NCI-H345 treated with DMSO at 0.1 percent for 48 hours (cell line): ENCODE measurements at regions not wholly inside any gene's neighbourhood (a gene's known extent, or its start where the extent isn't known, plus 50 kb on each side); places are given as distances from the start of the nearest gene placed in this dataset.
"Not testable (repeated sequence)": the region's sequence is repeated elsewhere in the genome, so short reads cannot be mapped to it uniquely, and the experiment has no call there.

Experiments
- DNase-seq: peaks from one replicate; lab custom pipeline; 2025; ENCODE audit not compliant: unreplicated experiment; lab: John Stamatoyannopoulos, UW

DNA sequence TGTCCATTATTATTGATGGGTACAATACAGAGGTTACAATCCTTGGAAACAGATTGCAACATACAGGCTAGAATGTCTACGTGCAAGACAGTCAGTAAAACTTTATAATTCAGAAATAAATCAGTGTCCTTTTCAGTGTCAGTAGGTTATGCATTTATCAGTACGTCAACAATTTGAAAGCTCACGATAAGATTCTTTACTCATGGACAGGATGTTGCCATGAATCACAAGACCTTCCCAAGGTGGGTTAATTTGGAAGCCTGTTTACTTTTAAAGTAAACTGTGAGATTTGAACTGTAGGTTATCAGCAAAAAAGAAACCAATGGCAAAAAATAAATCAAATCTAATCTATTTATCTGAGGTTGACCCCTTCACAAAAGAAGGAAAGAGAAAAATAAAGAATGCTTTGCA lies 243.9 kb upstream of the AGTR1 start:
- DNase-seq, result no peak

DNA sequence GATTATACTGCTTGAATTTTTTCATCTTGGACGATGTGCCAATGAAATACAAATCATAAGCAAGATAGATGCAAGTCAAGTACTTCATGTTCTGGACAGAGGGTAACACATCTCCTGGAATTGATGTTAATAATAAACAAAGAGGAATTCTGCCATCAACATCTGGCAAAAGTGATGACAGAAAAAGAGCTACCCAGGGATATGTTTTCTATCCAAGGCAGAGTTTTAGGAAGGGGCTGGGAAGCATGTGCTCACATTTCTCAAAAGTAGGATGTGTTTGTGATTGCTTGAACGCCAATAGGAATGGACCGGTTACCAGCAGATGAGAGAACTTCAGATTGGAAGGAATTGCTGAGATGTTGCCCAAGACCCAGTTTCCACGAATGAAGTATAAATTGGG lies 242.6 kb upstream of the AGTR1 start:
- no peak for DNase-seq

DNA sequence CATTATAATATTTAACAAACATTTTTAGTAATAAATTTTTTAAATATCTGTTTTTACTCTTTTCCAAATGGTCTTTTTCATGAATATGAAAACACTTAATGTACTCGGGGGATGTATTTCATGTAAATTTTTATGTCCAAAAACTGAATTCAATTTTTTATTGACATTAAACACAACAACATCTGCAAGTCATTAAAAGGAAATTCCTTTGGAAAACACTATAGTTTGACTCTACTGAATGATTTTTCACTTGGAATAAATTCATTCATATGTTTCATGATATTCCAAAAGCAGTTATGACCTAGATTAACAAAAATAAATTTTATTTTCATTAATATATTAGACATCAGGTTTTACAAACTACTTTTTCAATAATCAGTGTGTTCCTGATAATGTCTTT lies 239.8 kb upstream of the AGTR1 start:
- no peak for DNase-seq

DNA sequence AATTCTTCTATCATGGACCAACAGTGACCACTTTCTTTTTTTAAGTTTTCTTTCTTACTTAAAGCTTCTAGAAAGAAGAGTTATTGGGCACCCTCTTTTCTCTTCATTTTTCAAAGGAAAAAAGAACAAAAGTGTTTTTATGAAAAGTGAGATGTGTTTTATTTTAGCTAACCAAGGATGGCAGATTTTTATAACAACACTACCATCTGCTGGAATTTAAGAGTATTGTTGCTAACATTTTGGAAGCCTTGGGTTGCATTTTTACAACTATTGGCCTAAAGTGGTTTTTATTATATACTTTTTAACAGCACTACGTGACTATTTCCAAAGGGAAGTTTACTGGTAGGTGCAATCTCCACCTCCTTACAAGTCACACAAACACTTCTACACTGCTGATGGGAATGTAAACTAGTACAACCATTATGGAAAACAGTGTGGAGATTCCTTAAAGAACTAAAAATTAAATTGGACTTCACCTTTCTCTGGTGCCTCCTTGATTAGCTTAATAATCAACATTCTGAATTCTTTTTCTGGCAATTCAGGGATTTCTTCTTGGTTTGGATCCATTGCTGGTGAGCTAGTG lies 237.7 kb upstream of the AGTR1 start:
- DNase-seq, result no peak

DNA sequence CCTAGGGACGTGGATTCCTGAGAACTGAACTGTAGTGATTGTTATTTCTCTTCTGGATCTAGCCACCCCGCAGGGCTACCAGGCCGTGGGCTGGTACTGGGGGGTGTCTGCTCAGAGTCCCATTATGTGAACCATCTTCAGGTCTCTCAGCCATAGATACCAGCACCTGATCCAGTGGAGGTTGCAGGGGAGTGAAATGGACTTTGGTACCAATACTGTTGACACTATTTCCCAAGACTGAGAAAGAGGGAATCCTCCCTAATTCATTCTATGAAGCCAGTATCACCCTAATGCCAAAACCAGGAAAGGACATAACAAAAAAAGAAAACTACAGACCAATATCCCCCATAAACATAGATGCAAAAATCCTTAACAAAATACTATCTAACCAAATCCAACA lies 237.0 kb upstream of the AGTR1 start:
- DNase-seq, result no peak

DNA sequence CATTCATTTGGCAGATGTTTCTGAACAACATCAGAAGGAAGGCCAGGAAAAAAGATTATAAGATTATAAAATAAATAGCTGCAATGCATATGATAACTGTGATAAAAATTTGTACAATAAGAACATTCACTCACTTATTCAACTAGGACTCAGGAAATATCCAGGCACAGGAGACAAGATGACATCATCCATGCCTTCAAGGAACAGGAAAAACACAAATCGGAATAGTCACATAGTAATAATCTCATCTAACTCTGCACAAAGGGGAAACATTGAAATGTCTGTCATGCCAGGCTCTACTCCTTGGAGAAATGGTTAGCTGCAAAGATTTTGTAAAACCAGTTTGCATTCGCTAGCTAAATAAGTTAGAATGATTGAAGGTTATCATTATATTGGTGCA lies 233.5 kb upstream of the AGTR1 start:
- no peak for DNase-seq

DNA sequence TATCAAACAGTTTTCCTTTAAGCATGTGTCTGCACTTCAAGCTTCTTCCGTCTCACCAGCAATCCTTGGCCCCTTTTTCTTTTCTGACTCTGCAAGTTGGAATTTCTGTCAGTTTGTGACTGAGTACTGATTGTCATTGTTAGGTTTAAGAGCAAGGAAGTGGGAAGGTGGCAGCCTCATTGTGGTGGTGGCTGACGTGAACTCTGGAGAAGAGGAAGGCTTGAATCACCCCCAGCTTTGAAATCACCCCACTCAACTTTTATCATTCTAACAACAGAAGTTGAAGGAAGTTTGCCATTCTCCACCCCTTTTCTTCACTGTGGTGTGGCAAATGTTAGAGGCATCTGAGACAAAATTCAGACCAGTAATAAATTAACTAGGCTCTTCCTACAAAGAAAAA lies 231.6 kb upstream of the AGTR1 start:
- DNase-seq, result no peak

DNA sequence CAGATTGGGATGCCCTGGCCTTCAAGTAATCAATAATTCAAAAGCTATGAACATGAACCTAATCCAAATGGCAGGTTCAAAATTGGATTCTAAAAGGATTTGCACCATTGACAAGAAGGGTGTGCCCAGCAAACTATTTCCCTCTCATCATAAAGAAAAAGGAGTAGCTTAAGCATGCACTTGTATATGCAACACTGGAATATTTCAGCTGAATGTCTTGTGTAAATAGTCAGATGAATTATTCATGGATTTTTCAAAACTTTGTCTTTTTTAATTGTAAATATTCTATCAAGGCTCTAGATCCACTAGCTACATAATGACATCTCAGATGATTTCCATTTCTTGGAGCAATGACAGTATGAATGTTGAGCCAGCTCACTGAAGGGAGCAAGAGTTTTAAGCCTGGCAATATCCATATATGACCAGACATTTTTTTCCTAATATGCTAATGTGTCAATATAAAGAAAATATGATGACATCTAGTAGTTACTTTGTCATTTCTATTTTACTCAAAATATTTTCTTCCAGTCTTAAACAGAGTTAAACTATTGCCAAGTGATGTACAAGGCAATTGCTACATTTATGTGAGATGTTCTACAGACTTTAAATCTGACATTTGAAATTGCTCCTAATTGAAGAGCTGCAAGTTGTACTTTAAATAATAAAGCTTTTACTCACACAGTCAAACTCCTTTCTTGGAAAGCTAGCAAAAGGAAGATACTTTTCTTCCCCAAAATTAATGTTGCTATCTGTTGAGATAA lies 230.5 kb upstream of the AGTR1 start:
- DNase-seq, result no peak

DNA sequence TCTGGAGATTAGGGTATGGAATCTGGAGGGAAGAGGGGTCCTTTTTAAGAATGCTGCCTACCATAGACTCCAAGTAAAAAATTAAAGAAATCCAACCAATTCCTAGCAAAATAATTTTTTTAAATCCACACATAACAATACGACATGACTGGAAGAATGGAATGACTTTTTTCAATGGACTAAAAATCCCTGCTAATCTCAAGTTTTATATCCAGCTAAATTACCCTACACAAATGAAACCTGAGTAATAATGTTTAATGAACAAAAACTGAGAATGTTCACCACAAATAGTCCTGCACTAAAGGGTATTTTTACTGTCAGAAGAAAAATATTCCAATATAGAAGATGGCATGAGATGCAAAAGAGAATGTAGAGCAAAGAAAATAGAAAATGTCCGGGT lies 220.3 kb upstream of the AGTR1 start:
- DNase-seq, result no peak

DNA sequence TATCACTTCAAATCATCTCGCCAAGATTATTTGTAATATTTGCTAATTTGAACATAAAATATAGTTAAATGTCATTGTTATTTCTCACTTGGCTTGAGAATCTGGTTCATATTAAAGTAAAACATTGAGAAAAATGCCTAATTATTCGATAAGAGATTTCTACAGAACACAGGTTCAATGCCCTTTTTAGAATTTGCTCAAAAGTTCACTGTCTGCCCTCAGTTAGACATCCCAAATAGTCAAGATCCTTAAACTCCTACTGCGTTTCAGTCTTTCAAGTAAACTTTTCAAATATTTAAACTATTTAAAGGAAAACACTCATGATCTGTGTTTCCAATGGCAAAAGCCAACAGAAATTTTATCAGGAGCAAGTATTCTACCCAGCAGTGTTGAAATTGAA lies 204.1 kb upstream of the AGTR1 start:
- no peak for DNase-seq

DNA sequence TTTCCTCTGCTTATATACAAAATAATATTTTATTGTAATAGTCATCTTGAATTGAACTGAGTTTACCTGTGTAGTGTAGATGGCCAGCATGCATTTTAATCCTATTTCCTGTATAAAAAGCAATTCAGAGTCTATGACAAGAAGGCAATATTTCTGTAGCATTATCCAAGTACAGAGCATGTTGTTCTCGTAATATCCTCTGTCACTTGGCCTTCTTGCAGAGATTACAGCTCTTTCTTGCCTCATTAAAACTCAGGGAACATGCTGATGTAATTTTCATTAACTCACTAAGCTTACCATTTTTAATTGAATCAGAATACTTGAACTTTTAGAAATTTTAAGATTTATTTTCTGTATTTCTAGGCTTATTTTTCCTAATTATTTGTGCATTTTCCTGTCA lies 203.3 kb upstream of the AGTR1 start:
- no peak for DNase-seq

DNA sequence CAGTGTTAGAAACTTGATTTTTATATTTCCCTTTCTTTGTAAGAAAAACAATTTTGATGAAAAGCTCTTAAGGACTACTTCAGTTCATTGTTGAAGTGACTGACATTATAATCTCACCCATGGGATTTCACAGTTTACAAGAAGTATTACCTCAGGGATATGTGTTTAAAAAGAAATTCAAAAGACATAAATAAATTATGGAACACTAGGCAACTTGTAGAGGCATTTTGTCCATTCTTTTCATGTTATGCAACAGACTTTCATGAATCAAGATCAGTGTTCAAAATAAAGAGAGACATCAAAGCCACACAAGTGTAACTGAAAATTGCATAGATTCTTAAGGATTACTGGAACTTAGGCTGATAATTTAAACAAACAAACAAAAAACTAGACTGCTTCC lies 196.8 kb upstream of the AGTR1 start:
- DNase-seq, result no peak

DNA sequence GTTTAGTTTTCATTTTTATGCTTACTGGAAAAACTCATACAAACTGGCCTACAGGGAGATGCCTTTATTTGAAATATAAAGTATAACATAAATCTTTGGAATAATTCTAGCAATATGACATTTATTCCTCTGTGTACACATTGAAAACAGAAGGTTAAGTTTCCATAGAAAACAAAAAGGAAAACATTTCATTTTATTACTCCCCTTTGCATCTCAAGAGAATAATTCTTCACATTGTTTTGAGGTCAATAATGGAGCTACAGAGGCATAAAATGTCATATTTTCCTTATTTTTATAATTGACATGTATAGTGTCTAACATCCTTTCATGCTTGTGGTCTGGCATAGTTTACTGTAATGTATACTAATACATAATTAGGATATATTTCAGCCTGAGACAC lies 187.6 kb upstream of the AGTR1 start:
- no peak for DNase-seq

DNA sequence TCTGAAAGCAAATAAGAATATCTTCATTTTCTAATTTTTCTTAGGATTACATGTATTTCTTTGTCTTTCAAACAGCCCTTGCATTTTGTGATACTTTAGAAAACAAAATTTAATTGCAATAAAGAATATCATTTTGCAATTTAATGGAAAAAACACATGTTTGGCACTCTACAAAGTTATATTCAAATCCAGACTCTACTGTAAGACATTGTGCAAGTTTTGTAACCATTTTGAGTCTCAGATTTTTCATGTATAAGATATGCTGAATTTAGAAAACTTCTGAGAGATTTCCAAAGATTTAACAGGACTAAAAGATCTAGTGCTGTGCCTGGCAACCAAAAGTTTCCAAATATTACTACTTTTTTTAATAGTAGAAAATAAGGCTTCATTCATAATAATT lies 187.1 kb upstream of the AGTR1 start:
- no peak for DNase-seq

DNA sequence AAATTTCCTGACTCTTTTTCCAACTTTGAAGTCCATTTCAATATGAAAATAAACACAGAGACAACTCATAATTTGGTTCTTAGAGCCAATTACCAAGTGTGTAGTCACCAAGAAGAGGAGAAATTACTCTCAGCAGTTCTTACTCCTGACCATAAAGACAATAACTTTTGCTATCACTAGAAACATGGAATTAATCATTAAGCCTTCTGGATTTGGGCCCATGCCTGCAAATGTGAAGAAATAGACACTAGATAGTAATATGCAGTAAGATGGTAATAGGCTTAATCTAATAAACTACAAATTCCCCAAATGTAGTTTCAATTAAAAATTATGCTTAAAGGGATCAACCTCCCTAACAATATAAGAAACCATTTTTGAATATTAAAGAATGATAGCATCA lies 185.1 kb upstream of the AGTR1 start:
- DNase-seq, result no peak

DNA sequence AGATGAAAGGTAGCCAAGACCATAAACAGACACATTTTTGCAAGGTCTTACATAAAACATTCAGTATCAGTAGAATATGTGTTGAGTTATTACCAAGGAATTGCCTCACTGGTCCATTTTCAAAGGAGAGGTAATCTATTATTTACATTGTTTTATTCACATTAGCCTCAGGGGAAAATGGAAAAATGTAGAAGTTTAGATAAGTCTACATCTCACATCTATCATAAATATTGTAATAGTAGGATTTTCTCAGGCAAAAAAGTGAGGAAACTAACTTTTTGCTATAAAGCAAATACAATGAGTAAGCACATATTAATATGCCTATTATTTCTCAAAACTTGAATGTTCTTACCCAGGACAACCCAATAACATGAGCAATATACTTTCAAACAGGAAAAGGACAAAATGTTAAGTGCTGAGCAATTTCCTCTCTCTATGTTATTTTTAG lies 184.6 kb upstream of the AGTR1 start:
- DNase-seq, result no peak

DNA sequence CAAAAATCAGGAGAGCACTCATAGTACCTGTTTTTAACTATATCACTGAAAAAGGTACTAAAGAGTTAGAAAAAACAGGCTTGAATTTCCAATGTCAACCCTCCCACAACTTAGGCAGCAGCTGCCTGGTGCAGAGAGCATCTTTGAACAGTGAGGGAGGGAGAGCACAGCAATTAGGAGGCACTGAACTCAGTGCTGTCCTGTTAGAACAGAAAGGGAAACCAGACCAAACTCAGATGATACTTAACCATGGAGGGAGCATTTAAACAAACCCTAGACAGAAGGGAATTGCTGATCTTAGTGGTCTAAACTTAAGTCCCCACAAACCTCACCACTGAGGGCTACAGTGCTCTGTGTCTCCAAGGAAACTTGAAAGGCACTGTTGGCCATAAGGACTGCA lies 179.2 kb upstream of the AGTR1 start:
- no peak for DNase-seq

DNA sequence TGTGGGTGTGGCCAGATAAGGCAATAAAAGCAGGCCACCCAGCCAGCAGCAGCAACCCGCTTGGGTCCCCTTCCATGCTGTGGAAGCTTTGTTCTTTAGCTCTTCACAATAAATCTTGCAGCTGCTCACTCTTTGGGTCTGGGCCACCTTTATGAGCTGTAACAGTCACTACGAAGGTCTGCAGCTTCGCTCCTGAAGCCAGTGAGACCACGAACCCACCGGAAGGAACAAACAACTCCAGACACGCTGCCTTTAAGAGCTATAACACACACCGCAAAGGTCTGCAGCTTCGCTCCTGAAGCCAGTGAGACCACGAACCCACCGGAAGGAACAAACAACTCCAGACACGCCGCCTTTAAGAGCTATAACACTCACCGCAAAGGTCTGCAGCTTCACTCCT lies 172.1 kb upstream of the AGTR1 start:
- DNase-seq, result not testable (repeated sequence)

DNA sequence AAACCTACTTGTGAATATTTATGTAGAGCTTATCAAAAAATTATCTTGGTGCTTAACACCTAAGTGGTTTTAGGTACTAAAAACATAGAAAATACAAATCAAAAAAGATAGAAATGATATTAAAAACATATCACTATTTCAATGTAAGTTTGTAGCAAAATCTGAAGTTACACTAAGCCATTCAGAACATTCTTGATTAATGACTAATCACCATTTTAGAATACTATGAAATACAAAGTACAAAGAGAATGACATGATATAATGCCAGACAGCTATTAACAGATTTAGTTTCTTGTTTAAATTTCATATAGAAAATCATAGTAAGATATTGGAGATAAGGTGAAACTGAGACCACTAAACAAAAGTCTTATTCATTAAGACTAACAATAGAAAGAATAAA lies 169.7 kb upstream of the AGTR1 start:
- no peak for DNase-seq

DNA sequence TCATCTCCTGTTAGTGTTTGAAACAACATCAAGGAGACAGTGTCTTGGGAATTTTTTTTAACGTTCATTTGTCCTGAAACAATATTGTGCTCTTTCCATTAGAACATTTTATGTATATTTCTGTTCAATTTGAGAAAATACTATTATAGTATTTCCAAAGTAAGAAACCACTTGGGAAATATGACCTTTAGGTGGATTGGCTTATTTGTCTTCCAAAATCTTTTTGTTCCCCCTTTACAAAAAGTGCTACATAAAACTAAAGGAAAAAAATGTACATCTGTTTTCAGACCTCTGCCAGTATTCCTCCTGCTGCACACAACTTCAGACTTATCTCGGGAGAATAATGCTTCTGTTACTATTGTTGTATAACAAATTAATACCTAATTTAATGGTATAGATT lies 165.9 kb upstream of the AGTR1 start:
- no peak for DNase-seq

DNA sequence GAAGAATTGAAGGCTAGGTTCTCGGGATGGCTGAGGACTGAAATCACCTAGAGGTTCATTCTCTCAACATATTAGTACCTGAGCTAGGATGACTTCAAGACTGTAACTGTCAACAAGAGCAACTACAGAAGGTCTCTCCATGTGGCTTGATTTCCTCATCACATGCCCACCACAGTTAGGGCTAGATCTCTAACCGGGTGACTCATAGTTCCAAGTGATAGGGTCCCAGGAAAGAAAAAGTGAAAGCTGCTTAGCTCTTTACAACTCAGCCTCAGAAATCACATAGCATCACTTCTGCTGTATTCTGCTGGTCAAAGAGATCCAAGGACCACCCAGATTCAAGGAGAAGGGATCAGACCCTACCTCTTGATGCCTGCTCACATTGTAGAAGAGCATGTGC lies 165.4 kb upstream of the AGTR1 start:
- no peak for DNase-seq

DNA sequence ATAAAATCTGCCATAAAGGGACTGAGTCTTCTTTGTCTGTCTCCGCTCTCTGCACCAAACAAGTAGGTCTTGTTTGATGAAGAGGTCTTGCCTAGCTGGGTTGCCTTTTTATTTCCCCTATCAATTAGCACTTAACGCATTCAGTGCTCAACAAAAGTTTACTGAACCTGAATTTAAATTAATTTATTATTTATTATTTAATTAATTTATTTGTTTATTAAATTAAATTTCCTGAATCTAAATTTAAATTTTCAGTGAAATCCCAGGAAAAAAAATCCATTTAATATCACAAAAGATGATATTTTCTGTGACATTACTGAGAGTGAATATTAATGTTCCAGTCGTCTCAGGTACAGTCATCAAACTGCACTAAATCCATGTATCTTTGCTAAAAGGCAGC lies 164.9 kb upstream of the AGTR1 start:
- no peak for DNase-seq
